Neural progenitor cell (in vitro differentiated cells): ENCODE measurements at regions not wholly inside any gene's neighbourhood (a gene's known extent, or its start where the extent isn't known, plus 50 kb on each side); places are given as distances from the start of the nearest gene placed in this dataset.

Experiments used
- CTCF ChIP-seq: fragments of 200-600 bp; sonication (generic); IDR thresholded peaks from 2 replicates; pipeline ENCODE4 v1.5.1; 2017; ENCODE audit warnings: antibody characterized with exemption, mild to moderate bottlenecking
- EZH2 ChIP-seq: fragments of 200-600 bp; sonication (generic); IDR thresholded peaks from 2 replicates; pipeline ENCODE4 v1.6.1; 2017; ENCODE audit warnings: antibody characterized with exemption, mild to moderate bottlenecking, moderate library complexity
- EZH2phosphoT487 ChIP-seq: fragments of 200-600 bp; sonication (generic); IDR thresholded peaks from 2 replicates; pipeline ENCODE4 v1.6.1; 2017; ENCODE audit warnings: antibody characterized with exemption

GRCh38 chr4:119823045-119823444, 194.4 kb upstream of the PDE5A start:
- TF ChIP-seq CTCF: no peak
- no peak for TF ChIP-seq EZH2phosphoT487
- TF ChIP-seq EZH2: no peak
